ENCODE measurements at regions not wholly inside any gene's neighbourhood (a gene's known extent, or its start where the extent isn't known, plus 50 kb on each side); places are given as distances from the start of the nearest gene placed in this dataset.

GRCh38 chr1:5580926-5581325 is 411.3 kb downstream of the NPHP4 start:
- TF ChIP-seq CTCF (IDR thresholded peaks at IDR 0.05; ENCODE audit: borderline replicate concordance), result no peak
- Histone ChIP-seq H3K27me3 (ENCODE audit: low read depth) (peaks cover 88% of the 10 kb centered on the region), H3K4me3 (no peak overlapping the region), H3K36me3 (no peaks in the 10 kb centered on the region), H3K27ac (replicated peaks) (no peak overlapping the region), H3K9me3 (replicated peaks) (no peaks in the 10 kb centered on the region), H3K4me1 (no peaks in the 10 kb centered on the region)
- no peak for DNase-seq
- intact Hi-C loops (cut with micrococcal nuclease), result no loop called here

- DNase-seq, result no peak
- no peak for TF ChIP-seq CTCF (IDR thresholded peaks at IDR 0.05; ENCODE audit: borderline replicate concordance)
- Histone ChIP-seq H3K36me3 (no peaks in the 10 kb centered on the region), H3K27ac (replicated peaks) (no peak overlapping the region), H3K4me1 (no peaks in the 10 kb centered on the region), H3K9me3 (replicated peaks) (no peaks in the 10 kb centered on the region), H3K27me3 (ENCODE audit: low read depth) (peaks cover 89% of the 10 kb centered on the region), H3K4me3 (no peak overlapping the region)
- intact Hi-C loops (cut with micrococcal nuclease), result no loop called here
Observed at GRCh38 chr1:5579966-5580365, 412.3 kb downstream of the NPHP4 start.

GRCh38 chr1:5578690-5579089 is 413.5 kb downstream of the NPHP4 start:
- Histone ChIP-seq H3K36me3 (no peaks in the 10 kb centered on the region), H3K27ac (replicated peaks) (no peak overlapping the region), H3K9me3 (replicated peaks) (no peaks in the 10 kb centered on the region), H3K4me3 (no peak overlapping the region), H3K4me1 (no peaks in the 10 kb centered on the region), H3K27me3 (ENCODE audit: low read depth) (peaks cover 77% of the 10 kb centered on the region)
- no peak for TF ChIP-seq CTCF (IDR thresholded peaks at IDR 0.05; ENCODE audit: borderline replicate concordance)
- no peak for DNase-seq
- intact Hi-C loops (cut with micrococcal nuclease), result no loop called here

- Histone ChIP-seq H3K36me3 (no peaks in the 10 kb centered on the region), H3K9me3 (replicated peaks) (no peaks in the 10 kb centered on the region)
Observed at GRCh38 chr1:5577255-5578040, 414.8 kb downstream of the NPHP4 start.

GRCh38 chr1:5576673-5577065 is 415.6 kb downstream of the NPHP4 start:
- Histone ChIP-seq H3K27me3 (ENCODE audit: low read depth) (peaks cover 65% of the 10 kb centered on the region), H3K4me3 (no peak overlapping the region), H3K9me3 (replicated peaks) (no peaks in the 10 kb centered on the region), H3K36me3 (no peaks in the 10 kb centered on the region), H3K4me1 (no peaks in the 10 kb centered on the region), H3K27ac (replicated peaks) (no peak overlapping the region)
- DNase-seq, result no peak
- intact Hi-C loops (cut with micrococcal nuclease), result no loop called here
- TF ChIP-seq CTCF (IDR thresholded peaks at IDR 0.05; ENCODE audit: borderline replicate concordance), result no peak

More at GRCh38 chr1:5577255-5578040, 414.8 kb downstream of the NPHP4 start:
- no peak for TF ChIP-seq CTCF (IDR thresholded peaks at IDR 0.05; ENCODE audit: borderline replicate concordance)
- Histone ChIP-seq H3K27ac (replicated peaks) (no peak overlapping the region), H3K27me3 (ENCODE audit: low read depth) (peaks cover 73% of the 10 kb centered on the region), H3K4me1 (no peaks in the 10 kb centered on the region), H3K4me3 (no peak overlapping the region)
- no peak for DNase-seq
- intact Hi-C loops (cut with micrococcal nuclease), result no loop called here
